MCF 10A (cell line): ENCODE measurements at regions not wholly inside any gene's neighbourhood (a gene's known extent, or its start where the extent isn't known, plus 50 kb on each side); places are given as distances from the start of the nearest gene placed in this dataset.

Experiments used
- BruUV-seq: library from RNA; stranded (reverse); fragments of 400-500 nt; replicated peaks from 2 replicates; lab custom pipeline; 2021; lab: Mats Ljungman, UMichigan
- CTCF ChIA-PET: fragments of 300-600 bp; sonication (Branson Sonifier 250); formaldehyde crosslinking; extraction: SDS; loops from one replicate; lab custom pipeline; 2021; ENCODE audit warnings: antibody characterized with exemption, inconsistent platforms; lab: Yijun Ruan, JAX
- POLR2A ChIA-PET: fragments of 300-600, 350-650 bp; sonication (Branson Sonifier 250); formaldehyde crosslinking; extraction: SDS; loops from one replicate; lab custom pipeline; 2020; ENCODE audit warnings: antibody characterized with exemption, inconsistent platforms; lab: Yijun Ruan, JAX
- DNase-seq: peaks from one replicate; pipeline ENCODE4 v3.0.0-alpha.2; 2018; ENCODE audit not compliant: unreplicated experiment
- H3K27ac Mint-ChIP-seq: one replicate; pipeline ENCODE4 v1.8.0; 2022; ENCODE audit warnings: mild to moderate bottlenecking, low read depth, mixed read lengths; ENCODE audit not compliant: unreplicated experiment
- H3K27me3 Mint-ChIP-seq: one replicate; pipeline ENCODE4 v1.8.0; 2022; ENCODE audit warnings: mixed read lengths; ENCODE audit not compliant: insufficient read depth, unreplicated experiment
- H3K36me3 Mint-ChIP-seq: one replicate; pipeline ENCODE4 v1.8.0; 2022; ENCODE audit warnings: mild to moderate bottlenecking, moderate library complexity, mixed read lengths; ENCODE audit not compliant: insufficient read depth, unreplicated experiment
- H3K4me1 Mint-ChIP-seq: one replicate; pipeline ENCODE4 v1.8.0; 2022; ENCODE audit warnings: mixed read lengths; ENCODE audit not compliant: insufficient read depth, unreplicated experiment
- H3K4me3 Mint-ChIP-seq: one replicate; pipeline ENCODE4 v1.8.0; 2022; ENCODE audit warnings: mild to moderate bottlenecking, moderate library complexity, mixed read lengths; ENCODE audit not compliant: unreplicated experiment
- H3K9me3 Mint-ChIP-seq: one replicate; pipeline ENCODE4 v1.8.0; 2022; ENCODE audit warnings: mixed read lengths; ENCODE audit not compliant: unreplicated experiment
- CTCF ChIP-seq: fragments of 200-600 bp; IDR thresholded peaks from one replicate; pipeline ENCODE4 v1.8.0; 2022; ENCODE audit warnings: antibody characterized with exemption, mild to moderate bottlenecking; ENCODE audit not compliant: unreplicated experiment
- intact Hi-C: fragments of 100-400 bp; cut with micrococcal nuclease; formaldehyde crosslinking; loops from 2 replicates; pipeline ENCODE4 v1.14.1; 2022

- POLR2A ChIA-PET, result interaction anchor here (0.6 kb wide), 1 partner anchor 1363 kb away, joined by 3 read pairs; no protein-coding TSS in a partner anchor
- no TSS peak for BruUV-seq
- no peak for TF ChIP-seq CTCF
- CTCF ChIA-PET, result interaction anchor here (0.7 kb wide), 1 partner anchor 240 kb away, joined by 3 read pairs; no protein-coding TSS in a partner anchor
- no peaks in the 10 kb centered on the region for H3K36me3 Mint-ChIP-seq
- intact Hi-C loops, result no loop called here
- H3K27me3 Mint-ChIP-seq, result no peaks in the 10 kb centered on the region
- H3K4me1 Mint-ChIP-seq, result peaks cover 10% of the 10 kb centered on the region
- no peaks in the 10 kb centered on the region for H3K9me3 Mint-ChIP-seq
- peak overlapping the region; percentile 45 for H3K4me3 Mint-ChIP-seq
- no peak for DNase-seq
- H3K27ac Mint-ChIP-seq, result peak overlapping the region; percentile 1
Measured at GRCh38 chr6:68039641-68040311, 595.3 kb upstream of the ADGRB3 start.

GRCh38 chr6:68038815-68039408 is 596.2 kb upstream of the ADGRB3 start:
- no peak for DNase-seq
- BruUV-seq, result no TSS peak
- POLR2A ChIA-PET, result interaction anchor here (0.6 kb wide), 1 partner anchor 1362 kb away, joined by 3 read pairs; no protein-coding TSS in a partner anchor
- TF ChIP-seq CTCF, result no peak
- Mint-ChIP-seq H3K4me3 (no peak overlapping the region), H3K4me1 (peaks cover 10% of the 10 kb centered on the region), H3K9me3 (no peaks in the 10 kb centered on the region), H3K27ac (no peak overlapping the region), H3K36me3 (no peaks in the 10 kb centered on the region), H3K27me3 (no peaks in the 10 kb centered on the region)
- CTCF ChIA-PET, result interaction anchor here (1.5 kb wide), 1 partner anchor 10 kb away, joined by 3 read pairs; no protein-coding TSS in a partner anchor
- intact Hi-C loops, result no loop called here

GRCh38 chr6:68032217-68032616 is 602.9 kb upstream of the ADGRB3 start:
- Mint-ChIP-seq H3K9me3 (no peaks in the 10 kb centered on the region), H3K36me3 (no peaks in the 10 kb centered on the region), H3K4me1 (peaks cover 12% of the 10 kb centered on the region), H3K27ac (no peak overlapping the region), H3K27me3 (no peaks in the 10 kb centered on the region), H3K4me3 (no peak overlapping the region)
- POLR2A ChIA-PET, result no interaction called here
- CTCF ChIA-PET, result no interaction called here
- no TSS peak for BruUV-seq
- intact Hi-C loops, result no loop called here
- no peak for DNase-seq
- TF ChIP-seq CTCF, result no peak

GRCh38 chr6:68031054-68031453 is 604.0 kb upstream of the ADGRB3 start:
- CTCF ChIA-PET, result no interaction called here
- Mint-ChIP-seq H3K4me3 (no peak overlapping the region), H3K9me3 (no peaks in the 10 kb centered on the region), H3K4me1 (peaks cover 12% of the 10 kb centered on the region), H3K36me3 (no peaks in the 10 kb centered on the region), H3K27ac (no peak overlapping the region), H3K27me3 (no peaks in the 10 kb centered on the region)
- POLR2A ChIA-PET, result no interaction called here
- no TSS peak for BruUV-seq
- intact Hi-C loops, result no loop called here
- DNase-seq, result no peak
- no peak for TF ChIP-seq CTCF
